Activated T-cell treated with anti-CD3 and anti-CD28 coated beads, Interleukin-2, amount 50 U/mL, for 1 hour (primary cell): ENCODE measurements at regions not wholly inside any gene's neighbourhood (a gene's known extent, or its start where the extent isn't known, plus 50 kb on each side); places are given as distances from the start of the nearest gene placed in this dataset.

ENCODE experiments used
- DNase-seq: peaks from one replicate; pipeline ENCODE4 v3.0.0-alpha.2; 2020

DNA sequence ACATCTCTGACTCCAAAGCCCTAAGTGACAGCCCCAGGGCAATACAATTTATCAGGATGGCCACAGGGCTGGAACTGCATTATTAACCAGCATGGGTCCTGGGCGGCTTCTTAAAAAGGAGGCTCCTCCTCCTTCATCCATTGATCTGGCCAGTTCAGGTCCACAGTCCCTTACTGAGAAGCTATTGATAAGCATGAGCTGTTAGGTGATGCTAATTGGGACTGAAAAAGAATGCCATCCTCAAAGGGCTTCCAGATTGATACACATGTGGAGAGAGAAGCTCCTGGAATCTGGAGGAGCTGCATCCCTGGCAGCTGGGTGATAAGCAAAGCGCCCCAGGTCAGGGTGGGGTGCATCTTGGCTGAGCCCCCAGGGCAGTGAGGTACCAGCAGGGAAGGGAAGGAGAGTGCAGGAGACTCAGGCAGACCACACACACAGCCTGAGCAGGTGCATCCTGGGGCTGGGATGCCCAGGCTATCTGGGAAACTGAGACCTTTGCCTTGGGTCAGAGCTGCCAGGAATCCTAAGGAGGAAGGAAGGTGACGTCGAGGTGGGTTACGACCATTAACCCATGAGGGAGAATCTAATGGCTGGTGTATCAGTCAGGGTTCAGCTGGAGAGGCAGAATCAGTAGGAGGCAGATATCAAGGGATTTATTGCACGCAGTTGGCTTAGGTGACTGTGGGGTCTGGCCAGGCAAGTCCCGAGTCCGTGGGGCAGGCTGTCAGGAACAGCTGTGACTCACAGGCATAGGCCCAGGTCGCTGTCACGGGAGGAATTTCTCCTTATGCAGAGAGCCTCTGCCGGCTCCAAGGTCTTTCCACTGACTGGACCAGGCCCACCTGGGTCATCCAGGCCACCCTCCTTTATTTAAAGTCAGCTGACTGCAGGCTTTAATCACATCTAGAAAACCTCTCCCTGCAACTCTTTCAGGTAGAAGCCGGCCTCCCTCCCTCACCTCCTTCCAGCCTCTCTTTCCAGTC lies 261.2 kb downstream of the BMP7 start:
- no peak for DNase-seq

DNA sequence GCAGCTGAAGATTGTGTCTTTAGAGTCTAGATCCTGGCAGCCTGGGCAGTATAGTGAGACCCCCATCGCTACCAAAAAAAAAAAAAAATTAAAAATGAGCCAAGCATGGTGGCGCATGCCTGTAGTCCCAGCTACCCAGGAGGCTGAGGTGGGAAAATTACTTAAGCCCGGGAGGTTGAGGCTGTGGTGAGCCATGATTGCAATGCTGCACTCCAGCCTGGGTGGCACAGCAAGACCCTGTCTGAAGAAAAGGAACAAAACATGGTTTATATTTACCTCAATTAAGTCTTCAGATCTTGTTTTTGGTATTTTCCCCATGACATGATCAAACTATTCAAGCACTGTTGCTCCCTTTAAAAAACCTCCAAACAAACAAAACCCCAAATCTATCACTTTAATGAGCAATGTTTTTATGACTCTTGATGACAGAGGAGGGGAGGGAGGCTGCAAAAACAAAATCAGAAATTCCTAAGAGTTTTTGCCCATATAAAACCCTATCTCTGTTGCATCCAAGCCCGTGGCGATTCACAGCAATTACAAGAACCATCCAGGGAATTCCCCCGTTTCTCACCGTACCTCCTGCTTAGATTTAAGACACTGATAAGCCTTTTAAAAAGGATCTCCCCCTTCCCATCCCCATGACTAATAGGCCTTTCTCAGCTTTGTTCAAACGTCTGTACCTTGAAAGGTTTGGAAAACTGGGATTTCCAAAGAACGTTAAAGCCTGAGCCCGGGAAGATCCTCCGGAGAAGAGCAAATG lies 259.9 kb downstream of the BMP7 start:
- DNase-seq = no peak

GRCh38 chr20:57007171-57007540 lies 259.3 kb downstream of the BMP7 start:
- no peak for DNase-seq

GRCh38 chr20:57008217-57008616 lies 258.2 kb downstream of the BMP7 start:
- DNase-seq = no peak

DNA sequence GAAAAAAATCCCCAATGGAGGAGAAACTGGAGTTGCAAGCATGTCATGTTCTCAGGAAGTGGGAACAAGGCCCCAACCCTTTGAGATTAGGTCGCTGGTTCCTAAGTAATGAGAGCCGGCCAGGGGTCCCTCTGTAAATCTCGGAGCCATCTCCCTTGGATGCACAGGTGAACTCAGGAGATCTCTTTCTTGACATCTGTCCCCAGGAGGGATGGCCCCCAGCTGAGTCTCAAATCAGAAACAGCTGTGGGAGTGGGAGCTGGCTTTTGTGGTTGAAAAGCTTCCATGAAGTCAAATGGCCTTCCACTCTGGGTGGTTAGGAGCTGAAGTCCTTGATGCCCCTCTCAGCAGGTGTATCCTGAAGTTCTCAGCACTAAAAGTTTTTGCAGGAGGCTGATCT lies 257.1 kb downstream of the BMP7 start:
- DNase-seq = no peak

DNA sequence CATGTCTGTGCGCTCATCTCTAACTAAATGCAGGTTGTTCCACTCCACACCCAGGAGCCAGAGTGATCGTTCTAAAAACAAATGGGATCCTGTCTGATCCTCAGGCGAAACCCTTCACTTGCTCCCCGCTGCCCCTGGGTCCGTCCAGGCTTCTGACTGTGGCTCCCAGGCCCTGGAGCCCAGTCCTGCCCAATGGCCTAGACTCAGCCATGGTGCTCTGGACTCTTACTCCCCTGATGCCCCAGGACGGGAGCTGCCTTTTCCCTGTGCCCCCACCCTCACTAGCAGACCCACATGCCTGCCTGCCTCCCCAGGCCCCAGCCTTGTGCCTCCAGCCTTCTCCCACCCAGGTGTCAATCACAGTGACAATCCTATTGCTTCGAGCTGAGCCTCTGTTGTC lies 256.7 kb downstream of the BMP7 start:
- DNase-seq = no peak

DNA sequence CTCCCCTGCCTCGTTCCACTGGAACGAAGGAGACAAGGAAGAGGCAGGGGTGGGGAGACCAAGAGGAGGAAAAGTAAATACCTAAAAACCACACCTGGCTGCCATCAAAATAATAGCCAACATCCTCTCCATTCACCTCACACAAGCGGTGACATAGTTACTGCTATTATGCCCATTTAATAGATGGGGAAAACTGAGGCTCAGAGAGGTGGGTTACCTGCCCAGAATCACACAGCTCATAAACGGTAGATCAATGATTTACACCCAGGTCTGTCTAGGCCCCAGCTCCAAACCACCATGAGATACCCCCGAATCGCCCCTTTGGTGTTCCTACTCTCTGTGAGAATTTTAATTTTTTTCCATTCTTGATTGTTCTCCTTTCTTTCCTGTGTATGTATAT lies 253.8 kb downstream of the BMP7 start:
- DNase-seq = no peak

GRCh38 chr20:57013217-57013616 lies 253.2 kb downstream of the BMP7 start:
- no peak for DNase-seq

DNA sequence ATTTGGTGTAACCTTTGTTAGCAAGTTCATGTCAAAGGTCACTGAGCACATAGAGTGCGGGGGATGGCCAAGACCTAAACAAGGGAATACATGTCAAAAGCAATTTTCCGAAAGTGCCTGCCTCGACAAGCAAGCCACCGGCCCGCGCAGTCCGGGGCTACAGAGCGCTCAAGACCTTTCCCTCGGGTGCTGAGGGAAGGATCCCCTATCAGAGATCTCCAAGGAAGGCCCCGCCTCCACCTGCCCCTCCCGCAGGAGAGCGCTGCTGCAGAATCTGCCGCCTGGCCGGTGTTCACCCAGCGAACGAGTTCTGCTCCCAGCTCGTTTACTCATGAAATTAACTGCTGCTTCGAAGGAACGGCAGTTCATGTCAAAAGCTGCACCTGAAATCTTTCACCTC lies 252.7 kb downstream of the BMP7 start:
- DNase-seq = no peak

DNA sequence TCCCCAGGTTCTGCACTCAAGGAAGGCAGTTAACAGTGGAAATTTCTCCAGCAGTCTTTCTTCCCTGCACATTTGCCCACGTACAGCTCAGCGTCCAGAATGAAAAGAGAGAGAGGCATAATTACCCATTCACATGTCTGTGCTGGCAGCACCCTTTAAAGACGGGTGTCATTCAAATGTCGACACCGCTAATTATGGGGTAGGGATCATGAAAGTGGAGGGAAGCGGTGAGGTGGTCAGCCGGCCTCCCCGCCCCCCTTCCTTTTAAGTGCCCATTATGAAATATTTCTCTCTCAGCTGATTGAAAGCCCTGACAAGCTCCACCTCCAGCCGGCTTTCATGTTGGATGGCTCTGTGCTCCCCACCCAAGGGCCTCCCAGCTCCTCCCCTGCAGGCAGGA lies 246.1 kb downstream of the BMP7 start:
- DNase-seq = no peak

DNA sequence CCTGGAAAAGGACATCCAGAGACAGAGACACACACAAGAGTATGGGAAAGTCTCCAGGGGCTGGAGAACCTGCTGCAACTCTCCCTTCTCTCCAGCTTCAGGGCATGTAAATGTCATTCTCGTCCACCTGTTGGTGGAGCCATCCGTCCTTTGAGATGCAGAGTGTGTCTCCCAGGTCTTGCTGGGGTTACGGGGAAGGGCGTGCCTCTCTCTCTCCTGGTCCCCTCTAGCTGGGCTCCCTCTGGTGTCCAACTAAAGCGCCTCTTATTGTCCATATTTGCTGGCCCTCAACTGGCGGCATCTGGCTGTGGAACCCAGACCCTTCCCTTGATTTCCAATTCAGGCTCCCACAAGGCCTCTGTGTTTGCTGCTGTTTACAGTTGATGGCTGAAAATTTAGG lies 244.1 kb downstream of the BMP7 start:
- no peak for DNase-seq

GRCh38 chr20:57023007-57023406 lies 243.4 kb downstream of the BMP7 start:
- DNase-seq = no peak

DNA sequence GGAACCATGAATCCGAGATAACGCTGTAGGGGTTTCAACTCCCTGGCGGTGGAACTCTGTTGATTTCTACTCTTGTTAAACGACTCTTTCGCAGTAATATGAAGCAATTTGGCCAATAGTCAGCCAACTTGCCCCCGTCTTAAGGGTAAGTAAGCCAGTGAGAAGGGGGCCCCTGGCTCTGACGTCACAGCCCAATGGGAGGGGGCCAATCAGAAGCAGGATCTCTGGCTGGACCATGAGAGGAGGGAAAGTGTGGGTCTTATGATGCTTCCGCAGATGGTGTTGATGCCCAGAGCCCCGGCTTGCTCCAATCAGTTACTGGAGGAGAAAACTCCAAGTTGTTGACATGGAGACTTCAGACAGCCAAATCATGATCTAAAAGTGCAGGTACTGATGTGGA lies 242.4 kb downstream of the BMP7 start:
- DNase-seq = no peak

DNA sequence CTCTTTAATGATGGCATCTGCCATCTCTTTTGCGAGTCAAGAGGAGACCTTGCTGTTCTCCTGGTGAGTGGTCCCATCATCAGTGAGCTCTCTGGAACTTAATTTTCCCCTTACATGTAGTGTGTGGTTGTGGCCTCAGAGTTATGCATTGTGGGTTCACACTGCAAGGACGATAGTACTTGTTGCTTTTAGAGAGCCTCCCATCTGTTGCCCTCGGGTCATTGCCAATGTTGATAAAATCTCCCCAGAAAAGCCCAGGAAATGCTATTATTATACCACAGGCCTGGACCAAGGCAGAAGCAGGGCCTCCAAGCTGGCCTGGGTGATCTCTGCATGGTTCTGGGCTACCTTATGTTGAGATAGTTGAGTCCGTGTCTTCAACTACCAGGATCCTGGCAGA lies 241.6 kb downstream of the BMP7 start:
- no peak for DNase-seq

DNA sequence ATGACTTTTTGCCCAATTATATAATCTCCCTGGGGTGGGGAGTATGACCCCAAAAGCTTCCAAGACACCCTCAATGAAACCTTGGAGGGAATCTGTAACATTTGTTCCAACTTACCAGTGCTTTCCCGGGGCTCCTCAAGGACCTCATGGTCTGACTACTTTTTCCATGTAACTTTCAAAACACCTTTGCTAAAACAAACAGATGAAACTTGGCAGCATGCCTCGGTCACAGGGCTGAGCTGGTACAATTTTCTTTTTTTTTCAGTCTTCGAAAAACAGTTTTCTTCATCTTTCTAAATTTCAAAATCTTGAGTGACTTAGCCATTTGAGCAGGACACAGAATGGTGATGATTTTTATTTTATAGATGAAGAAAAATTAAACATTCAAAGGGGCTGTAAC lies 241.2 kb downstream of the BMP7 start:
- DNase-seq = no peak

DNA sequence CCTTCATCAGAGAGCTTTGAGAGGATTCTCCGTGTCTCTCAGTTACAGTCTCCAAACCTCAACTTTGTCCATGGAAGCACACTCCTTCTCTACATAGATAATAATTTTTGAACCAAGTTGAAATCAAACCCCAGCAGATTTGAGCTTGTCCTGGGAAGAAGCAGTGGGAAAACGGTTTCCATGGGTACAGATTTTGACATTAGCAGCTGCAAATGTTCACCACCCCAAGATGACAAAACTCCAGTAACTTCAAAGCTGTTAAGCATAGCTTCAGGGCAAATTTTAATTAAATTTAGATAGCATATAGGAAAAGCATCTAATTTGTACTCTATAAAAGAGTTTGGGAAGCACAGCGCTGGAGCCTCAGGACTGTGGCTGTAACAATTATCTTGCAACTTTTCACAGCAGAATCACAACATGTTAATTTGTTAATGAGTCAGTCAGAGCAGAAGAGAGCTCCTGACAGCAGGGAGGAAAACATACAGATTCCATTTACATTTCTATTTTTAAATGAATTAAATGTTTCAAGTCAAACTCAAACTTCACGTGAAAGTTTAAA lies 240.7 kb downstream of the BMP7 start:
- DNase-seq = no peak

- no peak for DNase-seq
These were observed 238.7 kb downstream of the BMP7 start for GRCh38 chr20:57027777-57028176.

DNA sequence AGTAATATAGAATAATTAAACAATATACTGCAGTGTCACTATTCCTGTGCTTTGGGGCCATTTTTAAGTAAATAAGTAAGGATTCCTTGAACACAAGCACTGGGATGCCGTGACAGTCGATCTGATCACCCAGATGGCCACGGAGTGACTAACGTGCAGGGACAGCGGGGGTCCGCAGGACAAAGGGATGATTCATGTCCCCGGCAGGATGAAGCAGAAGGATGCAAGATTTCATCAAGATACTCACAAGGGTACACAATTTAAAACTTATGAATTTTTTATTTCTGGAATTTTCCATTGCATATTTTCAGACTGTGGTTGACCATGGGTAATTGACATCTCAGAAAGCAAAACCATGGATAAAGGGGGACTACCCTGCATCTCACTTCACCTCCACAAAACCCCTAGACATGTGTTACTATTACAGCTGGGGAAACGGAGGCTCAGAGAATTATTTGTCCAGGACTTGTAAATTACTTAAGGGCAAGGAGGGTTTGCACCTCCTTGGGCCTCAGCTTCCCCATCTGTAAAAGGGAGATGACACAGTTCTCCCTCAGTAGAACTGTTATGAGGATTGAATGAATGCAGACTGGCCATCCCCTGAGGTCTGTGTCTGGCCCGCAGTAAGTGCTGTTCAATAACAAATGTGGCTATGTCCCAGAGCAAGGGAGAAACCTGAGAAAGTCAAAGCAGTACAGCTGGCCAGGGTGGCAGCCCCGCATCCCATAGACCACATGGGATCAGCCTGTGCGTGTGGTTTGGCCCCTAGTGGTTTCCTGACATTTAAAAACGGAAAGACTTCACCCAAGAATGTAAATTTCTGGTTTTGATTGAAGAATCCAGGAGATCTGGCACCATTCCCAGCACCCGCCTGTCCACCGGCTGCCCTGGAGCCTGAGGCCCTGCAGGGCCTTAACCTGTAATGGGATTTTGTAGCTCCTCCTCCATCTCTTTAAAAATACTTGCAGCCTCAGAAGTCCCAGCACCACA lies 235.5 kb downstream of the BMP7 start:
- no peak for DNase-seq

- DNase-seq = no peak
These were observed 234.5 kb downstream of the BMP7 start for GRCh38 chr20:57031867-57032355.

GRCh38 chr20:57032847-57033246 lies 233.6 kb downstream of the BMP7 start:
- DNase-seq = no peak

DNA sequence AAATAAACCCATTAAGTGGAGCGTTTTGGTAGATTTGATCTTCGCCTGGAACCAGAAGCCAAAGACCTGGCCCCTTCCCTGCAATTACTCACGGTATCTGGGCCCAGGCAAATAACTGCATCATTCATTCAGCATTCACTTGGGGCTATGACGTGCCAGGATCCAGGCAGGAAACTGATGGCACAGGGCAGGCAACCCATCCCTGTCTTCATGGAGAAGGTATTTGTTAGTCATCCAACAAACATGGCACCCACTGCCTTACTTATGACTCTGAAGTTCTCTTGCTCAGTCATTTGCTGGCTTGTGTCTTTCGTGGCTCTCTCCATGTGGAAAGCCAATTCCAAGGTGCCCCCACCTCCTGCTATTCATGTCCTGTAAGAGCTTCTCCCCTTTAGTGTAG lies 232.4 kb downstream of the BMP7 start:
- no peak for DNase-seq

DNA sequence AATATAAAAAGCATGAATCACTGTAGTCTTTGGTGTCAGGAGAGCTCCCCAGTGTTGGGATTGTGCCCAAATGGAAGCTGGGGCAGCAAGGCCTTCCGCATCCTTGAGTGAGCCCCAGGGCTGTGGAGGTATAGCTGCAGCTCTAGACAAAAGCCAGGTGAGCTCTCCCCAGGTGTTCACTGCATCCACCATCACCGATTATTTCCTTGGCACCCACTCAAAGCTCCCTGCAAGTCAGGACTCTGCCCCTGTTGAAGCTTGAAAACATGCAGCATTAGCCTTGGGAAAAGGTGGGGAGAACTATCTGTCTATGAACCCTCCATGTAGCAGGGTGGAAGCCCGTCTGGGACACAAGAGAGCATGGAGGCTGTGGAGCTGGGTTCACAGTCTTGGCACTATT lies 228.8 kb downstream of the BMP7 start:
- DNase-seq = no peak
